CD14-positive monocyte (primary cell): ENCODE measurements at regions not wholly inside any gene's neighbourhood (a gene's known extent, or its start where the extent isn't known, plus 50 kb on each side); places are given as distances from the start of the nearest gene placed in this dataset.

ENCODE experiments used
- DNase-seq, 3 donors: peaks; one replicate each; pipeline ENCODE4 v3.0.0-alpha.2; 2011 to 2022
- H2AFZ ChIP-seq: 2 replicates; pipeline ENCODE4 v1.6.0; 2012; ENCODE audit warnings: mild to moderate bottlenecking, low read depth, low read length, inconsistent platforms; ENCODE audit not compliant: insufficient read depth, poor library complexity, severe bottlenecking
- H3K27ac ChIP-seq, 2 donors: 1 replicate in 1 of 2; 2 replicates in 1 of 2; pipeline ENCODE4 v1.5.1; 2012 to 2013; ENCODE audit warnings: low read length in 2 of 2, control low read depth in 1 of 2, inconsistent platforms in 1 of 2, low read depth in 1 of 2, mild to moderate bottlenecking in 1 of 2
- H3K27me3 ChIP-seq, 2 donors: one replicate each; pipeline versions ENCODE4 v1.6.0 to v1.6.1; 2011 to 2013; ENCODE audit warnings: low read length in 2 of 2; ENCODE audit not compliant: control insufficient read depth in 2 of 2, insufficient read depth in 2 of 2
- H3K36me3 ChIP-seq, 2 donors: replicated peaks in 1 of 2; 1 replicate in 1 of 2; 2 replicates in 1 of 2; pipeline versions ENCODE4 v1.5.1 to v1.6.1; 2012 to 2013; ENCODE audit warnings: low read length in 2 of 2, control low read depth in 1 of 2, inconsistent platforms in 1 of 2, mild to moderate bottlenecking in 1 of 2; ENCODE audit not compliant: insufficient read depth in 2 of 2, control insufficient read depth in 1 of 2
- H3K4me1 ChIP-seq, 2 donors: 1 replicate in 1 of 2; 2 replicates in 1 of 2; pipeline versions ENCODE4 v1.5.1 to v1.6.1; 2012 to 2013; ENCODE audit warnings: low read length in 2 of 2, control low read depth in 1 of 2, inconsistent platforms in 1 of 2, mild to moderate bottlenecking in 1 of 2, moderate library complexity in 1 of 2; ENCODE audit not compliant: insufficient read depth in 2 of 2, control insufficient read depth in 1 of 2
- H3K4me2 ChIP-seq: replicated peaks from 2 replicates; pipeline ENCODE3; 2012; ENCODE audit warnings: low read length, moderate library complexity, mild to moderate bottlenecking; ENCODE audit not compliant: poor library complexity, severe bottlenecking; ENCODE audit errors: extremely low read depth
- H3K4me3 ChIP-seq, 3 experiments: fragments of 200-600 bp in 1 of 3; sonication (generic) in 1 of 3; replicated peaks in 1 of 3; 1 replicate in 2 of 3; 2 replicates in 1 of 3; pipeline ENCODE4 v1.5.1; 2011 to 2013; ENCODE audit warnings: low read length in 3 of 3, mild to moderate bottlenecking in 3 of 3, control low read depth in 2 of 3, low read depth in 2 of 3, inconsistent platforms in 1 of 3, moderate library complexity in 1 of 3
- H3K79me2 ChIP-seq: 2 replicates; pipeline ENCODE4 v1.6.0; 2012; ENCODE audit warnings: mild to moderate bottlenecking, control low read depth, inconsistent platforms, low read length, moderate library complexity; ENCODE audit not compliant: insufficient read depth
- H3K9ac ChIP-seq: 2 replicates; pipeline ENCODE4 v1.6.0; 2017; ENCODE audit warnings: low read length, mild to moderate bottlenecking; ENCODE audit not compliant: insufficient read depth, poor library complexity, severe bottlenecking
- H3K9me3 ChIP-seq, 2 donors: replicated peaks in 1 of 2; 1 replicate in 1 of 2; 2 replicates in 1 of 2; pipeline versions ENCODE4 v1.5.1 to v1.6.1; 2012 to 2013; ENCODE audit warnings: low read length in 2 of 2, control low read depth in 1 of 2; ENCODE audit not compliant: control insufficient read depth in 1 of 2, insufficient read depth in 1 of 2
- H4K20me1 ChIP-seq: 2 replicates; pipeline ENCODE4 v1.6.0; 2012; ENCODE audit warnings: mild to moderate bottlenecking, low read length, control low read depth, moderate library complexity; ENCODE audit not compliant: insufficient read depth
- H3K27ac Mint-ChIP-seq, 7 donors: one replicate each; pipeline ENCODE4 v1.8.0; 2020; ENCODE audit warnings: mild to moderate bottlenecking in 7 of 7, mixed read lengths in 7 of 7, moderate library complexity in 6 of 7, inconsistent platforms in 2 of 7
- H3K27me3 Mint-ChIP-seq, 3 donors: one replicate each; pipeline ENCODE4 v1.8.0; 2021 to 2022; ENCODE audit warnings: low read depth in 3 of 3, mild to moderate bottlenecking in 3 of 3, mixed read lengths in 3 of 3, moderate library complexity in 3 of 3, inconsistent platforms in 1 of 3
- H3K36me3 Mint-ChIP-seq, 2 donors: one replicate each; pipeline ENCODE4 v1.8.0; 2020; ENCODE audit warnings: mixed read lengths in 2 of 2, inconsistent platforms in 1 of 2, mild to moderate bottlenecking in 1 of 2
- H3K4me1 Mint-ChIP-seq: one replicate; pipeline ENCODE4 v1.8.0; 2020; ENCODE audit warnings: mild to moderate bottlenecking, mixed read lengths
- H3K4me3 Mint-ChIP-seq, 2 donors: one replicate each; pipeline ENCODE4 v1.8.0; 2020; ENCODE audit warnings: mild to moderate bottlenecking in 2 of 2, mixed read lengths in 2 of 2, moderate library complexity in 1 of 2
- H3K9me3 Mint-ChIP-seq, 7 donors: one replicate each; pipeline ENCODE4 v1.8.0; 2020 to 2022; ENCODE audit warnings: mixed read lengths in 7 of 7, mild to moderate bottlenecking in 6 of 7, moderate library complexity in 6 of 7, inconsistent platforms in 2 of 7
- WGBS: methylation state at CpG from one replicate; pipeline ENCODE4 v1.1.5; 2013; ENCODE audit warnings: missing lambda C conversion rate; ENCODE audit not compliant: insufficient coverage; 5-methylcytosine and 5-hydroxymethylcytosine counted together
- intact Hi-C, 2 donors: fragments of 100-400 bp; cut with micrococcal nuclease; formaldehyde crosslinking; loops; one replicate each; pipeline versions ENCODE4 v1.15.0 to v1.15.1; 2023
- TF ChIP-seq, protein P1 (sequence below): fragments of 200-600 bp; IDR thresholded peaks from one replicate; pipeline ENCODE4 v1.8.0; 2022; ENCODE audit warnings: antibody characterized with exemption, mild to moderate bottlenecking

DNA sequence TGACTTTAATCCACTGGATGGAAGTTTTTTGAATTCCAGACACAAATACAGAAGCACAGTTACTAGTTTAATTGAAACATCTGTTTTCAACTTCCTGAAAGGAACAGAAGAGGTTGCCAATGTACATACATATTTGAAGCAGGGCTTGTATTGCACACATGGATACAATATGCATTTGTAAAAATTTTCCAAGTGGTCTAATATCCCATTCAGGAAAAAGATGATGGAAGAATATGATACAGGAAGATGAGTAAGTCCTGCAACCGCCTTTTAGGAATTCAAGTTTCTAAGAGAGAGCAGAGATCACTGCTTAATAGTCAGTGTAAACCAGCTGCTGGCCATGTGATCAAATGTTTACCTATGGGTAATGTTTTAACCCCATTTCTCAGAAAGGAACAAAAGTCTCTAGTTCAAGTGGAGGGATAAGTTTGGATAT lies 265.4 kb downstream of the TRIB2 start:
- Histone ChIP-seq H2AFZ (no peak overlapping the region), H3K9ac (no peak overlapping the region), H3K4me2 (no peak overlapping the region), H3K36me3 (no peaks in the 10 kb centered on the region), H4K20me1 (no peaks in the 10 kb centered on the region), H3K4me3 (no peak overlapping the region), H3K4me1 (peaks cover 8 to 11% of the 10 kb centered on the region in 2 donors), H3K27ac (no peak overlapping the region), H3K27me3 (no peaks in the 10 kb centered on the region), H3K79me2 (no peaks in the 10 kb centered on the region), H3K9me3 (no peaks in the 10 kb centered on the region)
- no peaks in the 10 kb centered on the region for H3K9me3 Mint-ChIP-seq
- WGBS, result no CpG with 5 or more reads among the region's 1 CpG
- intact Hi-C loops, result no loop called here
- no peak for DNase-seq
- H3K4me1 Mint-ChIP-seq, result peaks cover 10% of the 10 kb centered on the region
- H3K36me3 Mint-ChIP-seq, result no peaks in the 10 kb centered on the region
- TF ChIP-seq, protein P1, sequence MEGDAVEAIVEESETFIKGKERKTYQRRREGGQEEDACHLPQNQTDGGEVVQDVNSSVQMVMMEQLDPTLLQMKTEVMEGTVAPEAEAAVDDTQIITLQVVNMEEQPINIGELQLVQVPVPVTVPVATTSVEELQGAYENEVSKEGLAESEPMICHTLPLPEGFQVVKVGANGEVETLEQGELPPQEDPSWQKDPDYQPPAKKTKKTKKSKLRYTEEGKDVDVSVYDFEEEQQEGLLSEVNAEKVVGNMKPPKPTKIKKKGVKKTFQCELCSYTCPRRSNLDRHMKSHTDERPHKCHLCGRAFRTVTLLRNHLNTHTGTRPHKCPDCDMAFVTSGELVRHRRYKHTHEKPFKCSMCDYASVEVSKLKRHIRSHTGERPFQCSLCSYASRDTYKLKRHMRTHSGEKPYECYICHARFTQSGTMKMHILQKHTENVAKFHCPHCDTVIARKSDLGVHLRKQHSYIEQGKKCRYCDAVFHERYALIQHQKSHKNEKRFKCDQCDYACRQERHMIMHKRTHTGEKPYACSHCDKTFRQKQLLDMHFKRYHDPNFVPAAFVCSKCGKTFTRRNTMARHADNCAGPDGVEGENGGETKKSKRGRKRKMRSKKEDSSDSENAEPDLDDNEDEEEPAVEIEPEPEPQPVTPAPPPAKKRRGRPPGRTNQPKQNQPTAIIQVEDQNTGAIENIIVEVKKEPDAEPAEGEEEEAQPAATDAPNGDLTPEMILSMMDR, result no peak
- H3K27ac Mint-ChIP-seq, result no peak overlapping the region
- H3K4me3 Mint-ChIP-seq, result no peak overlapping the region
- no peaks in the 10 kb centered on the region for H3K27me3 Mint-ChIP-seq

DNA sequence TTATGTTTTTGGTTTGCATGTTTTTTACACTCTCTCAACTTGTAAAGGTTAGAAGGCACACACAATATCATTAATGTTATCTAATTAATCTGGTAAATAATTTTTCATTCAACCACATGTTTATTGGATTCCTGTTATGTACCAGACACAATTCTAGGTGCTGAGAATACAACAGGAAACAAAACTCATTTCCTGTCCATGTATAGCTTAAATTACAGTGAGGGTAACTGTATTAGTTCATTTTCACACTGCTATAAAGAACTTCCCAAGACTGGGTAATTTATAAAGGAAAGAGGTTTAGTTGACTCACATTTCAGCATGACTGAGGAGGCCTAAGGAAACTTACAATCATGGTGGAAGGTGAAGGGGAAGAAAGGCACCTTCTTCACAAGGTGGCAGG lies 270.5 kb downstream of the TRIB2 start:
- no peak overlapping the region for H3K27ac Mint-ChIP-seq

More for the DNA sequence above, 270.5 kb downstream of the TRIB2 start:
- TF ChIP-seq, protein P1, result no peak
- Histone ChIP-seq H3K9ac (no peak overlapping the region), H2AFZ (no peak overlapping the region), H3K27ac (no peak overlapping the region), H3K27me3 (no peaks in the 10 kb centered on the region), H3K9me3 (no peaks in the 10 kb centered on the region), H3K4me2 (no peak overlapping the region), H3K4me1 (peaks cover 0 to 6% of the 10 kb centered on the region in 2 donors), H4K20me1 (no peaks in the 10 kb centered on the region), H3K4me3 (no peak overlapping the region), H3K79me2 (no peaks in the 10 kb centered on the region), H3K36me3 (no peaks in the 10 kb centered on the region)
- peaks cover 0 to 2% (median 0%) of the 10 kb centered on the region in 3 donors for H3K27me3 Mint-ChIP-seq
- intact Hi-C loops, result no loop called here
- peaks cover 10% of the 10 kb centered on the region for H3K4me1 Mint-ChIP-seq
- no peak for DNase-seq
- H3K9me3 Mint-ChIP-seq, result no peaks in the 10 kb centered on the region
- no peak overlapping the region for H3K4me3 Mint-ChIP-seq
- H3K36me3 Mint-ChIP-seq, result no peaks in the 10 kb centered on the region
